ENCODE measurements at regions not wholly inside any gene's neighbourhood (a gene's known extent, or its start where the extent isn't known, plus 50 kb on each side); places are given as distances from the start of the nearest gene placed in this dataset.
"Not testable (repeated sequence)": the region's sequence is repeated elsewhere in the genome, so short reads cannot be mapped to it uniquely, and the experiment has no call there.

GRCh38 chr6:119764927-119765681 lies 415.5 kb upstream of the MAN1A1 start:
- no peak for DNase-seq

GRCh38 chr6:119760046-119760445 lies 410.5 kb upstream of the MAN1A1 start:
- DNase-seq, result no peak

GRCh38 chr6:119758385-119758784 lies 408.8 kb upstream of the MAN1A1 start:
- no peak for DNase-seq

GRCh38 chr6:119757467-119757866 lies 407.9 kb upstream of the MAN1A1 start:
- no peak for DNase-seq

GRCh38 chr6:119749335-119749734 lies 399.8 kb upstream of the MAN1A1 start:
- no peak for DNase-seq

- not testable (repeated sequence) for DNase-seq
Observed at GRCh38 chr6:119748535-119748934, 399.0 kb upstream of the MAN1A1 start.

GRCh38 chr6:119742188-119742803 lies 392.7 kb upstream of the MAN1A1 start:
- DNase-seq, result peak; percentile 82

- no peak for DNase-seq
Observed at GRCh38 chr6:119739769-119740168, 390.2 kb upstream of the MAN1A1 start.

GRCh38 chr6:119738425-119738824 lies 388.9 kb upstream of the MAN1A1 start:
- no peak for DNase-seq

- DNase-seq, result no peak
Observed at GRCh38 chr6:119736296-119737021, 386.9 kb upstream of the MAN1A1 start.

- no peak for DNase-seq
Observed at GRCh38 chr6:119735530-119735929, 386.0 kb upstream of the MAN1A1 start.

GRCh38 chr6:119734227-119734626 lies 384.7 kb upstream of the MAN1A1 start:
- no peak for DNase-seq

GRCh38 chr6:119728935-119729334 lies 379.4 kb upstream of the MAN1A1 start:
- no peak for DNase-seq

GRCh38 chr6:119728220-119728750 lies 378.7 kb upstream of the MAN1A1 start:
- no peak for DNase-seq

- DNase-seq, result no peak
Observed at GRCh38 chr6:119727504-119728219, 378.1 kb upstream of the MAN1A1 start.

GRCh38 chr6:119726912-119727311 lies 377.4 kb upstream of the MAN1A1 start:
- not testable (repeated sequence) for DNase-seq

GRCh38 chr6:119726086-119726485 lies 376.5 kb upstream of the MAN1A1 start:
- DNase-seq, result no peak

GRCh38 chr6:119720160-119720559 lies 370.6 kb upstream of the MAN1A1 start:
- DNase-seq, result no peak

- DNase-seq, result no peak
Observed at GRCh38 chr6:119717942-119718341, 368.4 kb upstream of the MAN1A1 start.

GRCh38 chr6:119716668-119717270 lies 367.2 kb upstream of the MAN1A1 start:
- no peak for DNase-seq

- DNase-seq, result no peak
Observed at GRCh38 chr6:119713903-119714302, 364.3 kb upstream of the MAN1A1 start.

GRCh38 chr6:119686644-119687043 lies 337.1 kb upstream of the MAN1A1 start:
- DNase-seq, result no peak

GRCh38 chr6:119686240-119686639 lies 336.7 kb upstream of the MAN1A1 start:
- no peak for DNase-seq

Measured in activated CD8-positive, alpha-beta memory T cell treated with anti-CD3 and anti-CD28 coated beads, Interleukin-2, amount 50 U/mL, for 48 hours (primary cell).